ENCODE measurements at regions not wholly inside any gene's neighbourhood (a gene's known extent, or its start where the extent isn't known, plus 50 kb on each side); places are given as distances from the start of the nearest gene placed in this dataset.

DNA sequence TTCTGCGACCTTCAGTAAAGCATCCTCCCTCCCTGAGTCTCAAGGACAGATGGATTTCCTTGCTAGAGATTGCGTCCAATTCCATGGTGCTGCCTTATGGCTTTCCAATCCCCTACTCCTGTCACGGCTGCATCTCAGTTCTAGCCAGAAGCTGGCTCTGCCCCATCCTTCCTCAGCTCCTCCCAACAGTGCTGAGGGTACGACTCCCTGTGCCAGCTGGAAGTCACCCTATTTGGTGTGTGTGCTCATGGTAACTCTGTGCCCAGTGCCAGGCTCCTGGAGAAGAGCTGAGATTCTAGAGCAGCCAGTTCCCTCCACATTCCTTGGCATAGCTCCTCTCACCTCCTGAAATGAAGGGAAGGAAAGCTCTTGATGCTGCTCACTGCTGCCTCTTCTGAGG lies 185.0 kb upstream of the PODXL start:
- DNase-seq (ENCODE audit: low read depth) = no peak
- H3K4me3 ChIP-seq (ENCODE audit: control insufficient read depth, low read depth, low read length) = no peak overlapping the region
- TF ChIP-seq, protein P1, sequence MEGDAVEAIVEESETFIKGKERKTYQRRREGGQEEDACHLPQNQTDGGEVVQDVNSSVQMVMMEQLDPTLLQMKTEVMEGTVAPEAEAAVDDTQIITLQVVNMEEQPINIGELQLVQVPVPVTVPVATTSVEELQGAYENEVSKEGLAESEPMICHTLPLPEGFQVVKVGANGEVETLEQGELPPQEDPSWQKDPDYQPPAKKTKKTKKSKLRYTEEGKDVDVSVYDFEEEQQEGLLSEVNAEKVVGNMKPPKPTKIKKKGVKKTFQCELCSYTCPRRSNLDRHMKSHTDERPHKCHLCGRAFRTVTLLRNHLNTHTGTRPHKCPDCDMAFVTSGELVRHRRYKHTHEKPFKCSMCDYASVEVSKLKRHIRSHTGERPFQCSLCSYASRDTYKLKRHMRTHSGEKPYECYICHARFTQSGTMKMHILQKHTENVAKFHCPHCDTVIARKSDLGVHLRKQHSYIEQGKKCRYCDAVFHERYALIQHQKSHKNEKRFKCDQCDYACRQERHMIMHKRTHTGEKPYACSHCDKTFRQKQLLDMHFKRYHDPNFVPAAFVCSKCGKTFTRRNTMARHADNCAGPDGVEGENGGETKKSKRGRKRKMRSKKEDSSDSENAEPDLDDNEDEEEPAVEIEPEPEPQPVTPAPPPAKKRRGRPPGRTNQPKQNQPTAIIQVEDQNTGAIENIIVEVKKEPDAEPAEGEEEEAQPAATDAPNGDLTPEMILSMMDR (conservative IDR thresholded peaks at IDR 0.05; ENCODE audit: control insufficient read depth, insufficient read depth, low read depth, low read length) = no peak

DNA sequence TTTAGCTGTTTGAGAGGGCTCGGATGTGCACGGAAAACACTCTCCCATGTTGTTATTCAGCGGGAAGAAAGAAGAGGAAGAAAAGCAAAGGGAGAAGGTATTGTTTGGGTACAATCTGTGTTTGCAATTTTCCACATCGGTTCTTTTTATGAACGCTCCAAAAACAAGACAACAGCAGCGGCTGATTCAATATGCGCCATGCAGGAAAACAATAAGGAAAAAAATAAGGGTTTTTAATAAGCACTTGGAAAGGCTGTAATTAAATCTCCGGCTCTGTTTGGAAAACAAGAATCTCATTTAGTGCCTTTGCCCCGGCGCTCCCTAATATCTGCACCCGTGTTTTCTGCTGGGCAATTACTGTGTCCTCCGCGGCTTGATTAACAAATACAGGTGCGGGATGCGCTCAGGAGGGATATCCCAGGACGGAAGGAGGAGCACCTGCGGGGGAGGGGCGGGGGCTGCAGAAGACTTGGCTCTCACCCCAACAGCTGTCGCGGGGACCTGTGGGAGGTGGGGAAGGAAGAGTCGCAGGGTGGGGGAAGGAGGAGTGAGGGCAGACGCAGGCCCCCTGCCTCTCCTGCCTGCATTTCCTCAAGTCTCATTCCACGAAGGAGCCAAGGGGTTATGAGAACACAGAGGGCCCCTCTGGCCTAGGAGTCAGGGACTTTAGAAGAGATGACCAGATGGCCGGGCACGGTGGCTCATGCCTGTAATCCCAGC lies 181.5 kb upstream of the PODXL start:
- no peak for DNase-seq (ENCODE audit: low read depth)
- H3K4me3 ChIP-seq (ENCODE audit: control insufficient read depth, low read depth, low read length) = no peak overlapping the region
- TF ChIP-seq, protein P1 (conservative IDR thresholded peaks at IDR 0.05; ENCODE audit: control insufficient read depth, insufficient read depth, low read depth, low read length) = no peak

DNA sequence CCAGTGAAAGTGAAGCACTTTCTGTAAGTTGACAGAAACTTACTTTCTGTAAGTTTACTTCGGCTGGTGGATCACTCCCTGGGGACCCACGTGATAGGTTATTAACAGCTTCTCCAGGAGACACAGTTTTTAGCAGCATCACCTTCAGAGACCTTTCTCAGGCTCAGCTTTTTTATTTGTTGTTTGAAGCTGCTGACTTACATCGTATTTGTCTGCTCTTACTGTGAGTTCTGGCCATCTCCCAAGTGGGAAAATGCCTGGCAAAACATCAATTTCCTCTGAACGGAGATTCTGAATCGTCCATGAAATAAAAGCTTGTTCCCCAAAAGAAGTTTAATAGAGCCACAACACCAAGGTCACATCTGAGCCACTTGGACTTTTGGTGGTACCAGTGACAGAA lies 178.7 kb upstream of the PODXL start:
- no peak for DNase-seq (ENCODE audit: low read depth)
- TF ChIP-seq, protein P1 (conservative IDR thresholded peaks at IDR 0.05; ENCODE audit: control insufficient read depth, insufficient read depth, low read depth, low read length) = no peak
- no peak overlapping the region for H3K4me3 ChIP-seq (ENCODE audit: control insufficient read depth, low read depth, low read length)

DNA sequence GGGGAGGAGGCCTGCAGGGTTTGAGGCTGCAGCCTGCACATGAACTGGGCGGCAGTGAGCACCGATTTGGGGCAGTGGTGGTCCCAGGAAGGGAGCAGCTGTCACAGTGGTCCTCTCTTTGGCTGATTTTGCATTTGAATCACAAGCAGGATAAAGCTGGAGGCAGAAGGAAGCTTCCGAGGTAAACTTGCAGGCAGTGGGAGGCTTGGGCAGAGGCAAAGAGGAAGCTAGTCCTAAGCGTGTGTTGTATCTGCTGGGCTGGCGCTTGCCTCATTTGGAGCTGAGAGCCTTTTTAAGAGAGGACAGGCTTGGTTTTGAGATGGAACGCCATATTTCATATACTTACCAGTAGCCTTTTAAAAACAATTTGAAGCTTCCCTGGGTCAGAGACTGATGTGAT lies 177.2 kb upstream of the PODXL start:
- H3K4me3 ChIP-seq (ENCODE audit: control insufficient read depth, low read depth, low read length) = no peak overlapping the region
- DNase-seq (ENCODE audit: low read depth) = no peak
- TF ChIP-seq, protein P1 (conservative IDR thresholded peaks at IDR 0.05; ENCODE audit: control insufficient read depth, insufficient read depth, low read depth, low read length) = no peak

DNA sequence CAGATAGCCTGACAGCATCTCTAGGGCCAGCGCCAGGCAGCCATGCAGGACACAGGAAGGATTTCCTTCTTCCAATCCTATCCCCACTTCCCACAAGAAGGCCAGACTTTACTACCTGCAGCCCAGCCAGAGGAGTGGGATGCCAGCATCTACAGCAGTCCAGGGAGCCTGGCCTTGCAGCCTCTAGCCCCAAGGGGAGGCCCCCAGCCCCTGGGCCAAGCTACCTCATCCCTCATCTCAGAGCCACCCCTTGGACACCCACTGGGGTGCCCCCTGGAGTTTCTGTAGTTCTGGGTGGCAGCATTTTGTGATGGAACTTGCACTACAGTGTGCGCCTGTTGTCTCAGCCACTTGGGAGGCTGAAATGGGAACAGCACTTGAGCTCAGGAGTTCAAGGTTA lies 170.8 kb upstream of the PODXL start:
- TF ChIP-seq, protein P1 (conservative IDR thresholded peaks at IDR 0.05; ENCODE audit: control insufficient read depth, insufficient read depth, low read depth, low read length) = no peak
- H3K4me3 ChIP-seq (ENCODE audit: control insufficient read depth, low read depth, low read length) = no peak overlapping the region
- no peak for DNase-seq (ENCODE audit: low read depth)

DNA sequence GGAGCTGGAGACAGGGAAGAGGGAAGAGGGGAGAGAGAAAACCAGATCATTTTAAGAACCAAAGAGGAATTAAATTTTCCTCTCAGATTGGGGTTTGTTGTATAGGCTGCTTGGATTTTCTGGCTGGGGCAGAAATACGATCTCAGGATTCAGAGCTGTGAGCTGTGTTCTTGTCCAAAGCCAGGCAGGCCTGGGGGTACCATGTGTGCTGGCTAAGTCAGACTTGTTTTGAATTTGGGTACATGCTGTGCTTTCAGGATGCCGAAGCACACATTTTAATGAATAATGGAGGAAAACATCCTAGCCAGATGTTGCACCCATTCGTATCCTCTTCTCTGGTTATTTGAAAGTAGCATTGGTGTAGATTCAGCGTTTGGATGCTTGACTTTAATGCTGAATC lies 170.3 kb upstream of the PODXL start:
- H3K4me3 ChIP-seq (ENCODE audit: control insufficient read depth, low read depth, low read length) = no peak overlapping the region
- TF ChIP-seq, protein P1 (conservative IDR thresholded peaks at IDR 0.05; ENCODE audit: control insufficient read depth, insufficient read depth, low read depth, low read length) = no peak
- DNase-seq (ENCODE audit: low read depth) = no peak

DNA sequence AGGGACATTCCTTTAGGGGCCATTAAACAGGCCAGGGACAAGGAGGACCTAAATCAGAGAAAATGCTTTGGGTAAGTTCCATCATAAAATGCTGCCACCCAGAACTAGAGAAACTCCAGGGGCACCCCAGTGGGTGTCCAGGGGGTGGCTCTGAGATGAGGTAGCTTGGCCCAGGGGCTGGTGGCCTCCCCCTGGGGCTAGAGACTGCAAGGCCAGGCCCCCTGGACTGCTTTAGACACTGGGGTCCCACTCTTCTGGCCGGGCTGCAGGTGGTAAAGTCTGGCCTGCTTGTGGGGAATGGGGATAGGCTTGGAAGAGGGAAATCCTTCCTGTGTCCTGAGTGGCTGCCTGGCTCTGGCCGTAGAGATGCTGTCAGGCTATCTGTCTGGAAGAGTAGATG lies 169.6 kb upstream of the PODXL start:
- DNase-seq (ENCODE audit: low read depth) = no peak
- TF ChIP-seq, protein P1 (conservative IDR thresholded peaks at IDR 0.05; ENCODE audit: control insufficient read depth, insufficient read depth, low read depth, low read length) = no peak
- no peak overlapping the region for H3K4me3 ChIP-seq (ENCODE audit: control insufficient read depth, low read depth, low read length)

All from fibroblast of mammary gland (primary cell).